ENCODE measurements at regions not wholly inside any gene's neighbourhood (a gene's known extent, or its start where the extent isn't known, plus 50 kb on each side); places are given as distances from the start of the nearest gene placed in this dataset.

DNA sequence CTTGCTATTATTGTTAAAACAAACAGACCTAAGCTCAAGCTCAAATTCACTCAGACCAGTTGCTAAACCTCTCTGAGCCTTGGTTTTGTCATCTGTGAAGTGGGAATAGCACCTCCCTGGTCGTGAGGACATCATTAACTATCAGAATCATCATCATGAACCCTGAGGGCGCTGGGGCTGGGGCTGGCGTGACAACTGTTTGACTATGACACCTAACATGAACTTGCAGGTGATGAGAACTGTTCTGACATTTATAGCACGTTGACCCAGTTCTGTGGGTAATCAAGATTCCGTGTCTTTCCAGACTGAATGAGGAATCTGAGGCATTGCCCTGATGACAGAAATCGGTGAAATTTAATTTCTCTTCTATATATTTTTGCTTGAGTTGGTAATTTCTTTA lies 71.3 kb upstream of the CDH5 start:
- no peak overlapping the region for H3K27ac Mint-ChIP-seq
- DNase-seq = no peak
- no peaks in the 10 kb centered on the region for H3K36me3 Mint-ChIP-seq
- peaks cover 4% of the 10 kb centered on the region for H3K9me3 Mint-ChIP-seq
- CTCF ChIA-PET = no interaction called here
- H3K4me3 Mint-ChIP-seq = no peak overlapping the region
- peaks cover 10% of the 10 kb centered on the region for H3K4me1 Mint-ChIP-seq
- peaks cover 26% of the 10 kb centered on the region for H3K27me3 Mint-ChIP-seq

DNA sequence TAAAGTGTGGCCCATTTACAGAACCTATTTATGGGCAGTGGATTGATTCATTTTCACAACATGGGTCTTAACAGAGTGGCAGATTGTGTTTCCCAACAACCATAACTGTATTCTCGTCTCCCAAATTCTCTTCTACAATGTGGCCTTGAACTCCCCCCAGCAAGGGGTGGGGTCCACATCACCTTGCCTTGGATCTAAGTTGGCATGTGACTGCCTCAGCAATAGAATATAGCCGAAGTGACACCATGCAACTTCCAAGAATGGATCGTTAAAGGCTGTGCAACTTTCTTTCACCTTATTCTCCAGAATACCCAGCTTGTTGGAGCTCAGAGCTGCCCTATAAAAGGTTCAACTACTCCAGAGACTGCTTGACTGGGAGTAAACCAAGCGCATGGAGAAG lies 72.0 kb upstream of the CDH5 start:
- no peak overlapping the region for H3K4me3 Mint-ChIP-seq
- H3K36me3 Mint-ChIP-seq = no peaks in the 10 kb centered on the region
- H3K27me3 Mint-ChIP-seq = peaks cover 26% of the 10 kb centered on the region
- DNase-seq = no peak
- CTCF ChIA-PET = no interaction called here
- H3K27ac Mint-ChIP-seq = no peak overlapping the region
- H3K4me1 Mint-ChIP-seq = peaks cover 6% of the 10 kb centered on the region
- peaks cover 4% of the 10 kb centered on the region for H3K9me3 Mint-ChIP-seq

DNA sequence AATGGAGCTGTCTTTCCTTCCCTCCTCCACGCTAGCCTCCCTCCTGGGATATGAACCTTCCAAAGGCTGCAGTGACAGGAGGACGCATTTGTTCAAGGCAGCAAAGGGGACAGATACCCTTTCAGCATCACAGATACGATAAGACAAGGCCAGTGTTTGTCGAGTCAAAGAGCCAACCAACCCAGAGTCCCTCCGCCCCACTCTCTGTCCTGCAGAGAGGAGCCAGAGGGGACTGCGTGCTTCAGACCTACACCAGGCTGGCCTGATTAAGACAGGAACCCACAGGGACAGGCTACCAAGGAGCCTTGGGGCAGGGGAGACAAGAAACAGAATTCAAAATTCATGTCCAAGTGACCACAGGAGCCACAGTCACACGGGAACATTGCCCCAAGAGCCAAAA lies 72.6 kb upstream of the CDH5 start:
- Mint-ChIP-seq H3K27me3 (peaks cover 26% of the 10 kb centered on the region), H3K4me1 (peaks cover under 1% of the 10 kb centered on the region), H3K9me3 (peaks cover under 1% of the 10 kb centered on the region), H3K27ac (no peak overlapping the region), H3K4me3 (no peak overlapping the region), H3K36me3 (no peaks in the 10 kb centered on the region)
- DNase-seq = no peak
- CTCF ChIA-PET = no interaction called here

DNA sequence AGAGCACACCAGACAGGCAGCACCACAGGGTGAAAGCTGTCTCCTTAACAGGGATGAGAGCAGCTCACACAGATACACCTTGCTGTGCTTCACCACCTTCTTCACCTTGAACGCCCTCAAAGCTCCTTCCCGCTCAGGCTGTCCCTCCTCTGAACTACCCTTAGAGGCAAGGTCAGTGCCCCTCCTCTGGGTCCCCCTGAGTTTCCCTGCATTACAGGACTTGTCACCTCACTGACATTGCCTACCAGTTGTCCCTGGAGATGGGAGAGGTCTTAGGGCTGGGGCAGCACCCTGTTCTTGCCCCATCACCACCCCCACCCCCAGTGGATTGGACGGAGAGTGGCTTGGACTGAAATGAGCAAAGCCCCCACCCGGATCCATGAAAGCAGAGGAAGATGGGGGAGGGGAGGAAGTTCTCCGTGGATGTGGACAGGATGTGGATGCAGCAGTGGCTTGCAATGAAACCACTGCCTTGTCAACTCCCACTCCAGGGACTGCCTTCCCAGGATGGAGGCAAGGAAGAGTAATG lies 73.2 kb upstream of the CDH5 start:
- H3K4me3 Mint-ChIP-seq = no peak overlapping the region
- no peak for DNase-seq
- no peaks in the 10 kb centered on the region for H3K36me3 Mint-ChIP-seq
- no peaks in the 10 kb centered on the region for H3K9me3 Mint-ChIP-seq
- H3K27me3 Mint-ChIP-seq = peaks cover 26% of the 10 kb centered on the region
- H3K27ac Mint-ChIP-seq = no peak overlapping the region
- H3K4me1 Mint-ChIP-seq = no peaks in the 10 kb centered on the region
- CTCF ChIA-PET = interaction anchor here (1.5 kb wide), 1 partner anchor 17 kb away, joined by 4 read pairs; no protein-coding TSS in a partner anchor

- no peak overlapping the region for H3K4me3 Mint-ChIP-seq
- H3K27ac Mint-ChIP-seq = no peak overlapping the region
- no peaks in the 10 kb centered on the region for H3K4me1 Mint-ChIP-seq
- H3K36me3 Mint-ChIP-seq = no peaks in the 10 kb centered on the region
- CTCF ChIA-PET = interaction anchor here (1.5 kb wide), 1 partner anchor 16 kb away, joined by 4 read pairs; no protein-coding TSS in a partner anchor
- DNase-seq = no peak
- H3K9me3 Mint-ChIP-seq = no peaks in the 10 kb centered on the region
- H3K27me3 Mint-ChIP-seq = peaks cover 26% of the 10 kb centered on the region
Measured at GRCh38 chr16:66292241-66292935, 74.1 kb upstream of the CDH5 start.

- Mint-ChIP-seq H3K4me3 (no peak overlapping the region), H3K9me3 (no peaks in the 10 kb centered on the region), H3K4me1 (no peaks in the 10 kb centered on the region), H3K27me3 (peaks cover 26% of the 10 kb centered on the region), H3K27ac (no peak overlapping the region), H3K36me3 (no peaks in the 10 kb centered on the region)
- CTCF ChIA-PET = interaction anchor here (0.7 to 1.5 kb wide), 2 partner anchors 16 kb away, joined by 3 to 4 read pairs; no protein-coding TSS in a partner anchor
- no peak for DNase-seq
Measured at GRCh38 chr16:66291833-66292232, 74.7 kb upstream of the CDH5 start.

GRCh38 chr16:66290431-66290830 lies 76.1 kb upstream of the CDH5 start:
- CTCF ChIA-PET = interaction anchor here (0.9 kb wide), 1 partner anchor 15 kb away, joined by 3 read pairs; no protein-coding TSS in a partner anchor
- no peaks in the 10 kb centered on the region for H3K9me3 Mint-ChIP-seq
- no peaks in the 10 kb centered on the region for H3K4me1 Mint-ChIP-seq
- no peak for DNase-seq
- no peak overlapping the region for H3K27ac Mint-ChIP-seq
- no peaks in the 10 kb centered on the region for H3K36me3 Mint-ChIP-seq
- H3K4me3 Mint-ChIP-seq = no peak overlapping the region
- peaks cover 19% of the 10 kb centered on the region for H3K27me3 Mint-ChIP-seq

DNA sequence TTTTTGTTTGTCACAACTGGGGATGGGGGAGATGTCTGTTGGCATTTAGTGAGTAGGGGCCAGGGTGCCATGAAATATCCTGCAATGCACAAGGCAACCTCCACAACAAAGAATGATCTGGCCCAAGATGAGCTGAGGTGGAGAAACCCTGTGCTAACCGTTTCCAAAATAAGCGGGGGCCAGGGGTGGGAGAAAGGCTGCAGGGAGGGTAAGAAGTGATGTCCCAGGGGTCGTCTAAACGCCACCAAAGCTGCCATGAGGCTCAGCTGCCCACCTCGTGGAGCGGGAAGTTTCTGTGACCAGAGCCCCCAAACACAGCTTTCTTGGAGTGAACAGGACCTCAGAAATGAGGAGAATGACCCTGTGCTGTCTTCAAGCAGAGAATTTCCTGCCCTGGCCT lies 76.5 kb upstream of the CDH5 start:
- H3K27me3 Mint-ChIP-seq = peaks cover 17% of the 10 kb centered on the region
- H3K27ac Mint-ChIP-seq = no peak overlapping the region
- no peak for DNase-seq
- CTCF ChIA-PET = interaction anchor here (0.9 kb wide), 1 partner anchor 14 kb away, joined by 3 read pairs; no protein-coding TSS in a partner anchor
- H3K36me3 Mint-ChIP-seq = no peaks in the 10 kb centered on the region
- no peaks in the 10 kb centered on the region for H3K9me3 Mint-ChIP-seq
- no peaks in the 10 kb centered on the region for H3K4me1 Mint-ChIP-seq
- no peak overlapping the region for H3K4me3 Mint-ChIP-seq

GRCh38 chr16:66289051-66289680 lies 77.3 kb upstream of the CDH5 start:
- Mint-ChIP-seq H3K9me3 (no peaks in the 10 kb centered on the region), H3K27ac (no peak overlapping the region), H3K36me3 (no peaks in the 10 kb centered on the region), H3K4me3 (no peak overlapping the region), H3K27me3 (peaks cover 17% of the 10 kb centered on the region), H3K4me1 (no peaks in the 10 kb centered on the region)
- no peak for DNase-seq
- CTCF ChIA-PET = no interaction called here

DNA sequence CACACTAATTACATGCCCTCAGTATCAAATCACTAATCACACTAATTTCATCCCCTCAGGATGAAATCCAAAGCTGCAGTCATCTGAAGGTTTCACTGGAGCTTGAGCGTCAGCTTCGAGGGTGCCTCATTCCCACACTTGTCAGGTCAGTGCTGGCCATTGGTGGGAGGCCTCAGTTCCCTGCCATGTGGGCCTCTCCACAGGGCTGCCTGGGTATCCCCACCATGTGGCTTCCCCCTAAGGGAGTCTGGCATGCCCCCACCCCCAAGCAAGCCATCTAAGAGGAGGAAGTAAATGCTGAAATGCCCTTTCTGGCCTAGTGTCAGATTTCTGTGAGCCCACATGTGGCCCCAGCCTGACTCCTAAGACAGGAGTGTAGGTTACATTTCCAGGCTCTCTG lies 78.6 kb upstream of the CDH5 start:
- Mint-ChIP-seq H3K36me3 (no peaks in the 10 kb centered on the region), H3K4me3 (no peak overlapping the region), H3K27me3 (peaks cover 10% of the 10 kb centered on the region), H3K27ac (no peak overlapping the region), H3K4me1 (no peaks in the 10 kb centered on the region), H3K9me3 (no peaks in the 10 kb centered on the region)
- CTCF ChIA-PET = interaction anchor here (1.5 kb wide), 1 partner anchor 12 kb away, joined by 7 read pairs; no protein-coding TSS in a partner anchor
- no peak for DNase-seq

GRCh38 chr16:66287416-66287815 lies 79.1 kb upstream of the CDH5 start:
- Mint-ChIP-seq H3K9me3 (no peaks in the 10 kb centered on the region), H3K36me3 (no peaks in the 10 kb centered on the region), H3K4me1 (no peaks in the 10 kb centered on the region), H3K27me3 (peaks cover 5% of the 10 kb centered on the region), H3K27ac (no peak overlapping the region), H3K4me3 (no peak overlapping the region)
- DNase-seq = no peak
- CTCF ChIA-PET = interaction anchor here (1.5 kb wide), 1 partner anchor 12 kb away, joined by 7 read pairs; no protein-coding TSS in a partner anchor

GRCh38 chr16:66286527-66286926 lies 80.0 kb upstream of the CDH5 start:
- no peak for DNase-seq
- no peaks in the 10 kb centered on the region for H3K36me3 Mint-ChIP-seq
- H3K4me1 Mint-ChIP-seq = no peaks in the 10 kb centered on the region
- no peak overlapping the region for H3K27ac Mint-ChIP-seq
- H3K27me3 Mint-ChIP-seq = peaks cover 4% of the 10 kb centered on the region
- CTCF ChIA-PET = interaction anchor here (1.5 kb wide), 1 partner anchor 11 kb away, joined by 7 read pairs; no protein-coding TSS in a partner anchor
- no peaks in the 10 kb centered on the region for H3K9me3 Mint-ChIP-seq
- no peak overlapping the region for H3K4me3 Mint-ChIP-seq

- DNase-seq = no peak
- Mint-ChIP-seq H3K36me3 (no peaks in the 10 kb centered on the region), H3K4me1 (peaks cover 2% of the 10 kb centered on the region), H3K27ac (no peak overlapping the region), H3K4me3 (no peak overlapping the region), H3K9me3 (no peaks in the 10 kb centered on the region), H3K27me3 (peaks cover 13% of the 10 kb centered on the region)
- CTCF ChIA-PET = interaction anchor here (0.7 to 2.0 kb wide), 5 partner anchors 8 to 64 kb away, joined by 3 to 9 read pairs (median 3); no protein-coding TSS in a partner anchor
Measured at GRCh38 chr16:66278604-66279262, 87.8 kb upstream of the CDH5 start.

DNA sequence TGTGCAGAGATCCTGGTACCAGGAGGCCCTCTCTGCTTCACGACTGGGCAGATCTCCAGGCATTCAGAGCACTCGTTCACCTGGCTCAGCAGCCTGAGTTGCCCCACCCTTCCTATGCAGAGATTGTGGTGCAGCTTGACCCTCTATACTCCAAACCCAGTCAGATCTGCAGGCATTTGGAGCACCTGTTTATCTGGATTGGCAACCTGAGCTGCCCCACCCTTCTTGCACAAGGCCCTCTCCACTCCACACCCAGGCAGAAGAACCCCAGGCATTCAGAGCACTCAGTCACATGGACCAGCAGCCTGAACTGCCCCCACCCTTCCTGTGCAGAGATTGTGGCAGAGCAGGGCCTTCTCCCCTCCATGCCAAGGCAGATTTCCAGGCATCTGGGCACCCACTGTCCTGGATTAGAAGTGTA lies 88.4 kb upstream of the CDH5 start:
- DNase-seq = no peak
- Mint-ChIP-seq H3K27me3 (peaks cover 16% of the 10 kb centered on the region), H3K4me3 (no peak overlapping the region), H3K4me1 (peaks cover 2% of the 10 kb centered on the region), H3K27ac (no peak overlapping the region), H3K36me3 (no peaks in the 10 kb centered on the region), H3K9me3 (no peaks in the 10 kb centered on the region)
- CTCF ChIA-PET = interaction anchor here (1.2 to 2.0 kb wide), 3 partner anchors 36 to 57 kb away, joined by 3 to 9 read pairs (median 5); no protein-coding TSS in a partner anchor

Measured in activated naive CD4-positive, alpha-beta T cell treated with anti-CD3 and anti-CD28 coated beads, Interleukin-2, amount 10 ng/mL, durations not matched to agents 7 days and 5 days (primary cell).